ENCODE measurements at regions not wholly inside any gene's neighbourhood (a gene's known extent, or its start where the extent isn't known, plus 50 kb on each side); places are given as distances from the start of the nearest gene placed in this dataset.
A peak's percentile ranks its signal among the peaks of the same experiment; 100 is the strongest.

DNA sequence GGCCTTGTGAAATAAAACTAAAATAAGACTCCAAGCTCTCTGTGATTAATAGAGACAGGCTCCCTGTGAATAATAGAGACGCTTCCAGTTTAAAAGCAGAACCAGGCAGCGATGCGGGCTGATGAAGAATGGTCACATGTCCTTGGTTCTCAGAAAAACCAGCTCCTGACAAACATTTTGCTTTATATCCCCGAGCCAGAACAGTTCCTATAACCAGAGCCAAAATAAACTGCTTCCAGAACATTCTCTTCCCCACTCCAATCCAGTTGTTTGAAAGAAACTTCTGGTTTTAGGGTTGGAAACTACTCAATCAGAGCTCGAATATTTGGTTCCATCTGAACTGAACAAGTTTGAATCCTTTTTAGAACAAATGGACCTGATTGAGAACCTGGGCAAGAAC is 213.7 kb downstream of the TSN start:
- no peak for DNase-seq (ENCODE audit: low spot score)

DNA sequence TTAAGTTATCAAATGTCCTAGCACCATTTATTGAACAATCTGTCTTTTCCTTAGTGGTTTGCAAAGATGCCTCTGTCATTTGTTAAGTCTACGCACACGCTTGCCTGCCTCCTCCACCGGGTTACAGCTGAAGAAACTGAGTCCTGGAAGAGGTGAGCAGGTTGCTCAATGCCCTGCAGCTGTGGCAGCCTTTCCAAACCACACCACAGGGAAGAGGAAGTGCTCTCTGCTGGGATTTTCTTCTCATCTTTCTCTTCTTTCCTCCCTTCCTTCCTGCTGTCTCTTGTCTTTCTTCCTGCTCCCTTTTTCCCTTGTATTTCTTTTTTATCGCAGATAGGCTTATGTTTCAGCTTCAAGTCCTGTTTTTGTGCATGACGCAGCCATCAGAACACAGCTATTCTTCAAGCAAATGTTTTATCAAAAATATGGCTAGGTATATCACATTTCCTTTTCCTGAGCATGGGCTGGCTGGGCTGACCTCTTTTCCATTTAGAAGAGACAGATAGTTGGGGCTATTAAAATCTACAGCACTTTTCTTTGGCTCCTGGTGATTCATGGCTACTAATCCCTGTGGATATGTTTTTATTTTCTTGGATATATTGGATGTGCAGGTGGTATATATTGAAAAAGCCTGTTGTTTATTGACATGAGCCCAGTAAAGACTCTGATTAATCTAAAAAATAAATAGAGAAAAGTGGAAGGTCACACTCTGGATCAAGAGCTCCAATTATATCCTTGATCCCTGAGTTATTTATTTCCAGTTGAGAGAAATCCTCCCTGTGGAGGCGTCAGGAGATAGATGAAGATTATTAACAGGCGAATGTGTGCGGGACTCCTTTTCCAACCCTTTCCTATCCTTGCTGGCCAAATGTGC is 214.6 kb downstream of the TSN start:
- DNase-seq (ENCODE audit: low spot score) = no peak

DNA sequence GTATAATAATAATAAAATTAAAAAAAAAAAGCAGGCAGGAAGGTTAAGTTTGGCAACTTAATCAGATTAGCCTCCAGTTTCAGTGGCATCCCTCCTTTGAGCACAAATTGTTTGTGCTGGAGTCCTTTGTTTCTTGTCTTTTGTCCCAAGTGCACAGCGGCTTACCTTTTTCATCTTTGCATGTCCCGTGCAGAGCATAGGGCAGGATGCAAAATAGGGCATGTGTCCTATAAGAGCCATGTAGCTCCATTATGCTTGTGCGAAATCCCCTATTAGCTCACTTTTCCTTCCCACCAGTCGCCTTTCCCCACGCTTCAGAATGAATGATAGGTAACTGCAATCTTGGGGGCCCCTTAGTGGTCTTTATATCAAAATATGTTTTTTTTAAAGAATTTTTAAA is 216.8 kb downstream of the TSN start:
- no peak for DNase-seq (ENCODE audit: low spot score)

- peak; percentile 75 for DNase-seq (ENCODE audit: low spot score)
Measured at GRCh38 chr2:121974897-121975661, 219.6 kb downstream of the TSN start.

DNA sequence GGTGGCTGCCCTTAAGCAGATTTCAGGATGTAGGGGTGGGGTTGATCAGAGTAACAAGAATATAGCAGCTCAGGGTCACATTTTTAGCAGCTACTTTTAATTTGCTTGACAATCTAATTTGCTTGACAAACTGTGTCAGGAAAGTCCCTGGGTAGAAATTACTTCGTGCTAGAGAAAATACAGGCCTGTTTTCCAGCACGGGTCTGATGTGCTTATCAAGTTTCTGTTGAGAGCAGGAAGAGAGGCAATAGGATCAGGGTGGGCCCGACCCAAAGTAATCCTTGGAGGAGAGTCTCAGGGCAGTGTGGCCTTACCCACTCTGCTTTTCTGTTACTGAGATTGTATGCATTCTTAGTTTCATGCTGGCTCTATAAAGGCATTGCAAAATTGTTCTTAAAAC is 221.5 kb downstream of the TSN start:
- no peak for DNase-seq (ENCODE audit: low spot score)

- DNase-seq (ENCODE audit: low spot score) = no peak
Measured at GRCh38 chr2:121977326-121977725, 221.9 kb downstream of the TSN start.

GRCh38 chr2:121992700-121993099 is 237.2 kb downstream of the TSN start:
- DNase-seq (ENCODE audit: low spot score) = peak; percentile 7

GRCh38 chr2:121993682-121994081 is 238.2 kb downstream of the TSN start:
- no peak for DNase-seq (ENCODE audit: low spot score)

- DNase-seq (ENCODE audit: low spot score) = no peak
Measured at GRCh38 chr2:121994238-121995206, 239.1 kb downstream of the TSN start.

GRCh38 chr2:121998751-121999150 is 243.3 kb downstream of the TSN start:
- no peak for DNase-seq (ENCODE audit: low spot score)

DNA sequence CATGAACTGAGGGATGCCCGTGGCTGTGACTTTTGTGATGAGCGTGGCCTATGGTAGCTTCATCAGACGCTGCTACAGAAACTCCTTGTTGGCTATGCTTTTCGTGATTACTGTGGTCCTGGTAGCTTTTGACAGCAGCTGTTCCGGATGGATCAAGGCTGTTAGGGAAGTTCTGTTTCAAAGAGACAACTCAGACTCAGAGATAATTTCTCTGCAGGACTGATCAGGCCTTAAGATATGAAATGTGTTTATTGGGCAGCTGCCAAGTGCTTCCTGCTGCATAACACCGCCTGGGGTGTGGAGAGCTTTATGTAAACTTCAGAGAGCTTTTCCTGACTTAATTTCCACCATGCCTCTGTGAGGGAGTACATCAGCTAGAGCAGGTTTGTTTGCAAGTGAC is 243.8 kb downstream of the TSN start:
- DNase-seq (ENCODE audit: low spot score) = no peak

- no peak for DNase-seq (ENCODE audit: low spot score)
Measured at GRCh38 chr2:122000556-122001340, 245.3 kb downstream of the TSN start.

- no peak for DNase-seq (ENCODE audit: low spot score)
Measured at GRCh38 chr2:122001441-122001874, 246.0 kb downstream of the TSN start.

- DNase-seq (ENCODE audit: low spot score) = no peak
Measured at GRCh38 chr2:122003196-122003940, 247.9 kb downstream of the TSN start.

- DNase-seq (ENCODE audit: low spot score) = no peak
Measured at GRCh38 chr2:122007126-122007525, 251.7 kb downstream of the TSN start.

DNA sequence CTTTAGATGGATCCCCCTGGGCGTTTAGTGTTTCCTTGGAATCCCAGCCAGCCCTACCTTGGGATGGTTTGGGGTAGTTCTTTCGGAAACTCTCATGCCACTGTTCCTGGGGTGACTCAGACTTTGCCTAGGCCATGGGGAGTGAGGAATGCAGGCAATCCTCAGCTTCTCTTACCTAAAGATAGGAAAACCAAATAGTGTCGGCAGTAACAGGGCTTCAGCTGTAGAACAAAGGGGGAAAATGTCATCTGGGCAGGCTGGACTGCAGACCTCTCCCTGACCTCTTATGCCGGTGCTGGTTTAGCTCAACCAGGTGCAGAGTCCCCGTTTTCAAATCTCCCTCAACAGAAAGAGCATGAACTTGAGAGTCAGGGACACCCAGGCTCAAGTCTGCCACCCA is 252.1 kb downstream of the TSN start:
- no peak for DNase-seq (ENCODE audit: low spot score)

GRCh38 chr2:122009561-122009960 is 254.1 kb downstream of the TSN start:
- no peak for DNase-seq (ENCODE audit: low spot score)

DNA sequence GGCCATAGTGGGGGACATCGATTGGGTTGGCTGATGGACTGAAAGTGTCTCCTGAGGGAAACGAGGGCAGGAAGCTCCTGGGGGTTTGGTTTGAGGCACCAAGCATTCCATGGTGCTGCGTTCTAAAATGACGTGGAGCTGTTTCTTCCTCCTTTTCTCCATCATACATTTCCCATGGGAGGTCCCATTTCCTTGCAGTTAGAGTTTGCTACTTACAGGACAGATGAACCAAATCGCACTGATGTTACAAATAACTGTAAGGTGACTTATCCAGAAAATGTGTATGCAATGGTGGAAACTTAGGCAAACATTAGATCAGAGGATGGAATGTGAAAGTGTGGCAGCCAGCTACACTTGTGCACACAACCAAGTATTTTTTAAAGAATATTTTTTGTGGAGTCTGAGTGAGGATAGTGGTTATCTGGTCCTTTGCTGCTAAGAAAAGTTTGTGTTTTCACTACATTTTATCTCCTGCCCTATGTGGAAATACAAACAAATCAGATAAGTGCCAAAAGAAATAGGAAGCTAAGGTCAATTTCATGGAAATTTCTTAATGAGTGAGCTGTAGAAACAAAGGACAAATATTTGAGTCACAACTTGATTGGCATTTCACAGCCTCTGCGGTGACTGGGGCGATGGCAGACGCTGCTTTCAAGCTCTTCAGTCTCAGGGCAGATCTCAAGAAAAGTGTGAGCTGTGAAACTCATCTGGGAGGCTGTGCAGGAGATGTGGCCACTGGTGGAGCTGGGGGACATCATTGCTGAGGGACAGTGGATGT is 256.2 kb downstream of the TSN start:
- no peak for DNase-seq (ENCODE audit: low spot score)

DNA sequence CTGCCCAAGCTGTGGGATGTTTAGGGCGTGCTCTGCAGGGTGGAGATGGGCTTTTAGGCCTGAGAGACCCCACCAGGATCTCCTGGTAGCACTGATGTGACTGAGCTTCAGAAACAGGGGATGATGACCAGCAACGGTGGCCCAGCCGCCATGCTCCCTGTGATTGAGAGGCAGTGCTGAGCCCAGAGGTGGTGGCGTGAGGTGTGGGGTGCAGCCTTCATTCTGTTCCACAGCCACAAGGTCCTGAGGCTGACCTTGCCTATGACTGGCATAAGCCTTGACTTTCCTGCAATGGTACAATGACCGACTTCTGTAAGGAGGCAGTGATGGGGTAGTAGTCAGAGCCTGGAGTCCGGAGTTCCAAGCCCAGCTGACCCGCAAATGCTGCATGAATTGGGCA is 263.3 kb downstream of the TSN start:
- DNase-seq (ENCODE audit: low spot score) = no peak

- peak; percentile 28 for DNase-seq (ENCODE audit: low spot score)
Measured at GRCh38 chr2:122019724-122020123, 264.3 kb downstream of the TSN start.

All from SW480 (cell line).